Epithelial cell of prostate (primary cell): ENCODE measurements at regions not wholly inside any gene's neighbourhood (a gene's known extent, or its start where the extent isn't known, plus 50 kb on each side); places are given as distances from the start of the nearest gene placed in this dataset.
"Not testable (repeated sequence)": the region's sequence is repeated elsewhere in the genome, so short reads cannot be mapped to it uniquely, and the experiment has no call there.

Source experiments
- DNase-seq: peaks from one replicate; pipeline ENCODE4 v3.0.0-alpha.2; 2011; ENCODE audit warnings: low read depth, low spot score
- H3K27ac ChIP-seq: fragments of 450-650 bp; 2 replicates; pipeline ENCODE4 v1.5.1; 2017; ENCODE audit warnings: mild to moderate bottlenecking

DNA sequence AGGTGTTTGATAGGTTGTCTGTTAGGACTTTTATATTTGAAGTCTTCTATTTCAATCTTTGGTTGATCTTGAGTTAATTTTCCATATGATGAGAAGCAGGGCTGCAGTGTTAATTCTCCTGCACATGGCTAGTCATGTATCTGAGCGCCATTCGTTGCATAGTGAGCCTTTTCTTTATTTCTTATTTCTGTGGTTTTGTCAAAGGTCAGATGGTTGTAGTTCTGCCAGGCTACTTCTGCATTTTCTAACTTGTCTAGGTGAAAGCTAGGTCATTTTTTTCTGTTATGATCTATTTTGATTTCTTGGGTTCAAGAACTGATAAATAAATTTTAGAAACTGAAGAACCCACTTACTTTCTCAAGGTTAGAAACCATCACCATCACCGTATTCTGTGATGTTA, 56.7 kb downstream of the CCDC74A start:
- no peak overlapping the region for H3K27ac ChIP-seq
- no peak for DNase-seq

DNA sequence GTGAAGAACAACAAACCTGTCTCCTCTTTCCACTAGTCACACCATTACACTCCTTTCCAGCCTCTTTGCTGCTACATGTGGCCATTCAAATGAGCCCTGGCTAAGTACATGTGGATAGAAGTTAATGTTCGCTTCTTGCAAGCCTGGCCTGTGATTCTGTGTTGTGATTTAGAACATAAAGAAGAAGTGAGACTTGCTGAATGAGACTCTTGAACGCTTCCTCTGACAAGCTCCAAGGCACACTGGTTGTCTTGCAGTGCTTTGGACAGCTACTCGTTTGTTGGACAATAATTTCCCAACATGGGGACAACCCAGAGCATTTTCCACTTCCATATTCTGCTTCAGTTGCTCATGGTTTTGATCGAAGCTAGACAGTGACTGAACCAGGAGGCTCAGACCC, 57.3 kb downstream of the CCDC74A start:
- DNase-seq = no peak
- no peak overlapping the region for H3K27ac ChIP-seq

DNA sequence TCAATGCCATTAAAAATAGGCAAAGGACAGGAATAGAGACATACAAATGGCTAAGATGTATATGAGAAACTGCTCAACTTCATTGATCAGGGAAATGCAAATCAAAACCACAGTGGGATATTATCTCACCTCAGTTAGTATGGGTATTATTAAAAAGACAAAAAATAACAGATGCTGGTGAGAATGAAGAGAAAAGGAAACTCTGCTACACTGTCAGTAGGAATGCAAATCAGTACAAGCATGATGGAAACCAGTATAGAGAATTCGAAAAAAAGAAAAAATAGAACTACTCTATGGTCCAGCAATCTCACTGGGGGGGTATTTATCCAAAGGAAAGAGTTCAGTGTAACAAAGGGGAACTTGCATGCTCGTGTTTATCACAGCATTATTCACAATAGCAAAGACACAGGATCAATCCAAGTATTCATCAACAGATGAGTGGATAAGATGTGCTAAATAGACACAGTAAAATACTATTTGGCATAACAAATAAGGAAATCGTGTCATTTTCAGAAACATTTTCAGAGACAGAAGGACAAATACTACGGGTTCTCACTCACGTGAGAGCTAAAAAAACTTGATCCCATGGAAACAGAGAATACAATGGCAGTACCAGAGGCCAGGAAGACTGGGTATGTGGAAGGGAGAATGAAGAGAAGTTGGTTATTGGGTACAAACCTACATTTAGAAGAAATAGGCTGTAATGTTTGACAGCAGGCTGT, 60.6 kb downstream of the CCDC74A start:
- H3K27ac ChIP-seq = no peak overlapping the region
- no peak for DNase-seq

DNA sequence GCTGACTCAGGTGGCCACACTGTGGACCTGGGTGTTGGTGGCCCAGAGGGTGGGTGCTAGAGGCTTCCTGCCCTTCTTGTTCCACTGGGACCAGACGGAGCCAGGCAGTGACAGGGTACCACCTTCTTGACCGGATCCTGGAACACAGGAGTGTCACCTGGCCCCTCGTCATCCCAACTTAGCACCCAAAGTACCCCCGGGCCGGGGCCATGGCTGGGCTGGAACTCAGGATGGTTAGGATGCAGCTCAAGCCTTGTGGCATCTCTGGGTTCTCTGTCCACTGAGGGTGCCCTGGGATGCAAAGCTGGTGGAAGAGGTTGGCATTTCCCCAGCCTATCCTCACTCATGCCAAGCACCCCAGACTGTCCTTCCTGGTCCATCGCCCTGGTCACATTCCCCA, 61.4 kb downstream of the CCDC74A start:
- not testable (repeated sequence) for H3K27ac ChIP-seq, DNase-seq

DNA sequence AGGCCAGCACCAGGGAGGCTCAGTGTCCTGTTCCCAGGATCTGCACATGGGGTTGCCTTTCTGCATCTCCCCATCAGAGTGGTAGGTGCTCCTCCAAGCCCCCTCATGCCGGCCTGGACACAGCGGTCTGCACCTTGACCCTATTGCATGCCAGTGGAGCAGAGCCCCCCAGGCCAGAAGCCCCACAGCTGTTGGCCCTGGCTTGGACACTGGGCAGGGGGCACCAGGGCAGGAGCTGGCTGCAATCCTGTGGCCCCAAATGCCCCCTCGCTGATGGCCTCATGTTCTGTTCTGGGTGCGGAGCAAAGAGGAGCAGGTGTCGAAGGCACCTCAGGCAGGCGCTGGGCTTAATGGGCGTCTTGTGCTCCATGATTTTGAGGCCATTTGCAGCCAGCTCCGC, 62.7 kb downstream of the CCDC74A start:
- no peak overlapping the region for H3K27ac ChIP-seq
- no peak for DNase-seq

DNA sequence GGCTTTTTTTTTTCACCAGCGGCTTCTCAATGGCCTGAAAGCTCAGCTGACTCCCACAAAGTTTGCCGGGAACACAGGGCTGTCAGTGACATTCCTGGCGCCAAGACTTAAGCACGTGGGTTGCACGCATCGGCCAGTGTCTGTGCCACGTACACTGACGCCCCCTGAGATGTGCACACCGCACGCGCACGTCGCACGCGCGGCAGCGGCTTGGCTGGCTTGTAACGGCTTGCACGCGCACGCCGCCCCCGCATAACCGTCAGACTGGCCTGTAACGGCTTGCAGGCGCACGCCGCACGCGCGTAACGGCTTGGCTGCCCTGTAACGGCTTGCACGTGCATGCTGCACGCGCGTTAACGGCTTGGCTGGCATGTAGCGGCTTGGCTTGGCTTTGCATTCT, 63.2 kb downstream of the CCDC74A start:
- DNase-seq = no peak
- no peak overlapping the region for H3K27ac ChIP-seq

DNA sequence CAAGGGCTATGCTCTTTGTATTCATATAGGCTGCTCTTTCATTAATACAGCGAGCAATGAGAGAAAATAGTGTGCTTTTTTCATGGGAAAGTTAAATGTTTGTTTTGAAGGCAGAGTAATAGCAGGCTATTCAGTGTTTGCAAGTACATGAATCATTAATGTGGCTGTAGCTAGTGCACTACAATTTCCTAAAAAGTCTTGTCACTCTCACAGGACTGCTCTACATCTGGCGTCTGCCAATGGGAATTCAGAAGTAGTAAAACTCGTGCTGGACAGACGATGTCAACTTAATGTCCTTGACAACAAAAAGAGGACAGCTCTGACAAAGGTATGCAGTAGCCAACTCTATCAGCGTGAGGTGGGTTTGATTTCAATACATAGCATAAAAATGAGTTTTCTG, 68.9 kb downstream of the CCDC74A start:
- not testable (repeated sequence) for H3K27ac ChIP-seq, DNase-seq

DNA sequence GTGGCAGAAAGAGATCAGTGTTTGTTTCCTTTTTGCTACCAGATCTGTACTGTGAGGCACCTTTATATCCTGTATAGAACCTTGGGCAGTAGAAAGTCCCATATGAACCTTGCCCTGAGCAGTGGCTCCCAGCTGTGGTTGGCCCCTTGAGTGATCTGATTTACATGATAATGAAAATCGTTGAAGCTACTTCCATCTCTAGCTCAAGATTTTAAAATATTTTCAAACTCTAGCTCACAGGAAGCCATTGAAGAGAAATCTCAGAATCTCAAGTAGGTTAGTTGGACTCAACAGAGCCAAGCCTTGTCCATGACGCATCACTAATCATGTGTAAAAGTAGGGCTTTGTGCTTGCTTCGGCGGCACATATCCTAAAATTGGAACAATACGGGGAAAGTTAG, 74.8 kb downstream of the CCDC74A start:
- DNase-seq, H3K27ac ChIP-seq: not testable (repeated sequence)

DNA sequence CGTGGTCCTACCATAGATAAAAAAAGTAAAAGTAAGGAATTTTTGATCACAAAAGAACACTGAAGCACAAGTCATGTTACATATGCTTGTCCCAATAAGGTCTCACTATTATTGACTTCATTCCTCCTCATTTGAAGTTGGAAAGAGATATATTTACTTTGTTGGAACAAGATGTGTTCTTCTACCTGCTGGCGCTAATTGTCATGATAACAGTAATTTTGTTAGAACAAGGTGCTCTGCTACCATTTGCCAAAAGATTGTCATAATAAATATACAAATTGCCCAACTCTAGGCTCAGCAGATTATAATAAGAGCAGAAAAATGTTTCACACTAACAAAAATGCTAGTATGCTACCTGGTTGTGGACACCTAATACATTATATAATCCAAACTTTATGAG, 77.0 kb downstream of the CCDC74A start:
- not testable (repeated sequence) for H3K27ac ChIP-seq, DNase-seq

DNA sequence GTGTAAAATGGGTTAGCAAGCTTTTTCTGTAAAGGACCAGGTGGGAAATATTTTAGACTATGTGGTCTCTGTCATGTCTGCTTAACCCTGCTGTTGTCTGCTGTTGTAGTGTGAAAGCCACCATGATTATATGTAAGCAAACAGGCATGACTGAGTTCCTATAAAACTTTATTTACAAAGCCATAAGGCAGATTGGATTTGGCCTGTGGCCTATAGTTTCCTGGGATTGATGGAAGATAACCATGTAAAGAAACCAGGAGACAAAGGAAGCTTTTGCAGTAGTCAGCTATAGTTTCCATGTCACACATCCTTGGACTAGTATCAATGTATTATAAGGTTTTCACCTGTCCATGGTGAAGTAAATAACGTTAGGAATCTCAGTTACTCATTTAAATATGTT, 78.7 kb downstream of the CCDC74A start:
- DNase-seq, H3K27ac ChIP-seq: not testable (repeated sequence)

DNA sequence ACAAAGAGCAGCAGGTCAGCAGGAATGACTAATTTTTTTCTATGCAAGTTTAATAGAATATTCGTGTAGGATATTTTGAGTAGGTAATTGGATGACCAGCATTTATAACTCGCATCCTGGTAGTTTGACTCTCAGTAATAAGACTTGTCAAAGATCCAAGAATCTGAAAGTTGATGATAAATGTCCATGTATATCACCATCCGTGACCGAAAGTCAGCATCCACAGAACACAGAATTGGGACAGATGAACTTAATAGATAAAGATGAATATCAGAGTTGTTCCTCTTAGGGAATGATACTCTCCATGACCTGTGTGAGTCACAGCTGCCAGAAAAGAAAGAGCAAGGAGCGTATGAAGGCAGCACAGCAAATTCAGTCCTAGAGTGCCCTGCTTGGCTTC, 79.4 kb downstream of the CCDC74A start:
- H3K27ac ChIP-seq, DNase-seq: not testable (repeated sequence)

DNA sequence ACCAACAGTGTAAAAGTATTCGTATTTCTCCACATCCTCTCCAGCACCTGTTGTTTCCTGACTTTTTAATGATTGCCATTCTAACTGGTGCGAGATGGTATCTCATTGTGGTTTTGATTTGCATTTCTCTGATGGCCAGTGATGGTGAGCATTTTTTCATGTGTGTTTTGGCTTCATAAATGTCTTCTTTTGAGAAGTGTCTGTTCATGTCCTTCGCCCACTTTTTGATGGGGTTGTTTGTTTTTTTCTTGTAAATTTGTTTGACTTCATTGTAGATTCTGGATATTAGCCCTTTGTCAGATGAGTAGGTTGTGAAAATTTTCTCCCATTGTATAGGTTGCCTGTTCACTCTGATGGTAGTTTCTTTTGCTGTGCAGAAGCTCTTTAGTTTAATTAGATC, 86.9 kb downstream of the CCDC74A start:
- not testable (repeated sequence) for H3K27ac ChIP-seq, DNase-seq

DNA sequence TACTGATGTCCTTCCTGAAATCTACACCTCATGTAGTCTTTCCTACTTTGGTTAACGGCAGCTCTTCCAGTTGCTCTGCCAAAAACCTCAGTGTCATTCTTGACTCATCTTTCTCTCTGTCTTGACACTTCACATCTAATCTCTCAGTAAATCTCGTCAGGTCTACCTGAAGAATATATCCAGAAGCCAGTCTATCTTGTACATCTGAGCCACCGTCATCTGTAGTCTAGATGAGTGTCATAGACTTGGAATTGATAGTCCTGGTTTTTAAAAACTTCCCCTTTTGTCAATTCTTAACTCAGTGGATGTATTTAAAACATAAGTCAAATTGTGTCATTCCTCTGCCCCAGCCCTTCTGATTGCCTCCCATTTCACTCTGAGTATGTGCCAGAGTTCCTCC, 90.6 kb downstream of the CCDC74A start:
- DNase-seq, H3K27ac ChIP-seq: not testable (repeated sequence)

DNA sequence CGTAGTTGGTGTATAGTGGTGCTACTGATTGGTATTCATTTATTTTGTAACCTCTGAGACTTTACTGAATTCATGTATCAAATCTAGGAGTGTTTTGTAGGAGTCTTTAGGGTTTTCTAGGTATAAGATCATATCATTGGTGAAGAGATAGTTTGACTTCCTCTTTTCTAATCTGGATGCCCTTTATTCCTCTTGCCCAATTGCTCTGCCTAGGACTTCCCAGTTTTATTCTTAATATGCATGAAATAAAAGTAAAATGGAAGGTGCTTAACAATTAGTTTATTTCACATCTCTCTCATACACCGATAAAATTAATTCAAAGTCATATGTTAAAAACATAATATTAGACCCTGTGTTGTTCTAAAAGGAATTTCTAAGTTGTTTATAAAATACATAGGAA, 95.2 kb downstream of the CCDC74A start:
- not testable (repeated sequence) for DNase-seq, H3K27ac ChIP-seq

DNA sequence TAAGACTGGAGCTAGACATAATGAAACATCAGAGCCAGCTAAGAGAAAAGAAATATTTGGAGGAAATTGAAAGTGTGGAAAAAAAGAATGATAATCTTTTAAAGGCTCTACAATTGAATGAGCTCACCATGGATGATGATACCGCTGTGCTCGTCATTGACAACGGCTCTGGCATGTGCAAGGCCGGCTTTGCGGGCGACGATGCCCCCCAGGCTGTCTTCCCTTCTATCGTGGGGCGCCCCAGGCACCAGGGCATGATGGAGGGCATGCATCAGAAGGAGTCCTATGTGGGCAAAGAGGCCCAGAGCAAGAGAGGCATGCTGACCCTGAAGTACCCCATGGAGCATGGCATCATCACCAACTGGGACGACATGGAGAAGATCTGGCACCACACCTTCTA, 98.3 kb downstream of the CCDC74A start:
- not testable (repeated sequence) for H3K27ac ChIP-seq, DNase-seq

DNA sequence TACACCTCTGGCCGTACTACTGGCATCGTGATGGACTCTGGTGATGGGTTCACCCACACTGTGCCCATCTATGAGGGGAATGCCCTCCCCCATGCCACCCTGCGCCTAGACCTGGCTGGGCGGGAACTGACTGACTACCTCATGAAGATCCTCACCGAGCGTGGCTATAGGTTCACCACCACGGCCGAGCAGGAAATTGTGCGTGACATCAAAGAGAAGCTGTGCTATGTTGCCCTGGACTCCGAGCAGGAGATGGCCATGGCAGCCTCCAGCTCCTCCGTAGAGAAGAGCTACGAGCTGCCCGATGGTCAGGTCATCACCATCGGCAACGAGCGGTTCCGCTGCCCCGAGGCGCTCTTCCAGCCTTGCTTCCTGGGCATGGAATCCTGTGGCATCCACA, 98.9 kb downstream of the CCDC74A start:
- not testable (repeated sequence) for H3K27ac ChIP-seq

DNA sequence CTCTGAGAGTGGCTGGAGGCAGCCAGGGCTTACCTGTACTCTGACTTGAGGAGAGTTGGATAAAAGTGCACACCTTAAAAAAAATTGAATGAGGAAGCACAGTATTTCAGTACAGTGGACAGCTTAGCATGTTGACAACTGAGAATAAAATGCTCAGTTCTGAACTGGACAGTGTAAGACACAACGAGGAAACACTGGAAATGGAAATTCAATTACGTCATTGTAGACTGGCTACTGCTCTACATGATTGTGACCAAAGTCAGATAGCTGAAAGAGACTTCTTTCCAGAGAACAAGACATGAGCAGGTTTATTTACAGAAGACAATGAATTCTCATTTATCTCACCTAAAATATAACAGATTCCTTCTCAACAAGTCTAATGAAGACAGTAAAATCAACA, 100.1 kb downstream of the CCDC74A start:
- DNase-seq, H3K27ac ChIP-seq: not testable (repeated sequence)

More for the DNA sequence above, 98.9 kb downstream of the CCDC74A start:
- DNase-seq = not testable (repeated sequence)

DNA sequence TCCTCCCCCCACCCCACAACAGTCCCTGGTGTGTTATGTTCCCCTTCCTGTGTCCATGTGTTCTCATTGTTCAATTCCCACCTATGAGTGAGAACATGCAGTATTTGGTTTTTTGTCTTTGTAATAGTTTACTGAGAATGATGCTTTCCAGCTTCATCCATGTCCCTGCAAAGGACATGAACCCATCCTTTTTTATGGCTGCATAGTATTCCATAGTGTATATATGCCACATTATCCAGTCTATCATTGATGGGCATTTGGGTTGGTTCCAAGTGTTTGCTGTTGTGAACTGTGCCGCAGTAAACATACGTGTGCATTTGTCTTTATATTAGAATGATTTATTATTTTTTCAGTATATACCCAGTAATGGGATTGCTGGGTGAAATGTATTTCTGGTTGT, 104.0 kb downstream of the CCDC74A start:
- not testable (repeated sequence) for DNase-seq, H3K27ac ChIP-seq

DNA sequence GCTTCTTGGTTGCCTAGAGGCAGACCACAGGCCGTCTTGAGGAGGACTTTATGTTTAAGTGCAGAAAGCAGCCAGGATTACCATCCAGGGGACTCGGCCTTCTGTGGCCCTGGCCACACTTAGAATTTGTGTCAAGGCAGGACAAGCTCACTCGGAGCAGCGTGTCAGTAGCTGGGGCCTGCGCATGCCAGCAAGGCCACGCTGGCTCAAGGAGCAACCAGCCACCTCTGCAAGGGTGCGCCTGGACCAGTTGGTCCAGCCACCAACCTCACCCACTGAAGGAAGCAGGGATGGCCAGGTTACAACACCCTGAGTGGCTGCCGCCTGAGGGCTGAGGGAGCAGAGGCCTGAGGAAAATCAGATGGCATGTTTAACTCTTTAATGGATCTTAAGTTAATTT, 105.7 kb downstream of the CCDC74A start:
- not testable (repeated sequence) for H3K27ac ChIP-seq, DNase-seq

DNA sequence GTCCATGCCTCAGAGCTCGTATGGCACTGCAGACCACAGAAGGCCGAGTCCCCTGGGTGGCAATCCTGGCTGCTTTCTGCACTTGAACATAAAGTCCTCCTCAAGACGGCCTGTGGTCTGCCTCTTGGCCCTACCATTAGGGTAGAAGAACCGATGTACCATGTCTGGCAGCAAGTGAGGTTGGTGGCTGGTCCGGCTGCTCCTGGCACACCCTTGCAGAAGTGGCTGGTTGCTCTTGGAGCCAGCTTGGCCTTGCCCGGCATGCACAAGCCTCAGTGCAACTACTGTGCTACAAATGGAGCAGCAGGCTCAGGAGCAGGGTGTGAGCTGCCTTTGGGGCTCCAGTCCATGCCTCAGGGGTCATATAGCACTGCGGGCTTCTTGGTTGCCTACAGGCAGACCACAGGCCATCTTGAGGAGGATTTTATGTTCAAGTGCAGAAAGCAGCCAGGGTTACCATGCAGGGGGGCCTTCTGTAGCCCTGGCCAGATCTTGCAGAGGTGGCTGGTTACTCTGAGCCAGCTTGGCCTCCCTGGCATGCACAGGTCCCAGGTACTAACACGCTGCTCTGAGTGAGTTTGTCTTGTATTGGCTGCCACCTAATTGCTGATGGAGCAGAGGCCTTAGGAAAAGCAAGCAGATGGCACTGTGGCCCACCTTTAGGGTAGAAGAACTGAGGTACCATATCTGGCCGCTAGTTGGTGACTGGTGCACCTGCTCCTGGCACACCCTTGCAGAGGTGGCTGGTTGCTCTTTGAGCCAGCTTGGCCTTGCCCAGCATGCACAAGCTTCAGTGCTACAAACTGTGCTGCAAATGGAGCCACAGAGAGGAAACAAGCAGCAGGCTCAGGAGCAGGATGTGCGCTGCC, 106.4 kb downstream of the CCDC74A start:
- H3K27ac ChIP-seq, DNase-seq: not testable (repeated sequence)

DNA sequence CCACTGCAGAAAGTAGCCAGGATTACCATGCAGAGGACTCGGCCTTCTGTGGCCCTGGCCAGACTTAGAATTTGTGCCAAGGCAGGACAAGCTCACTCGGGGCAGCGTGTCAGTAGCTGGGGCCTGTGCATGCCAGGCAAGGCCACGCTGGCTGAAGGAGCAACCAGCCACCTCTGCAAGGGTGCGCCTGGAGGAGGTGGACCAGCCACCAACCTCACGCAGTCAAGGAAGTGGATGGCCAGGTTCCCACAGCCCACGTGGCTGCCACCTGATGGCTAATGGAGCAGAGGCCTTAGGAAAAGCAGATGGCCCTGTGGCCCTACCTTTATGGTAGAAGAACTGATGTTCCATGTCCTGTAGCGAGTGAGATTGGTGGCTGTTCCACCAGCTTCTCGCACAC, 107.9 kb downstream of the CCDC74A start:
- no peak overlapping the region for H3K27ac ChIP-seq
- DNase-seq = no peak
